ENCODE measurements at regions not wholly inside any gene's neighbourhood (a gene's known extent, or its start where the extent isn't known, plus 50 kb on each side); places are given as distances from the start of the nearest gene placed in this dataset.
"Not testable (repeated sequence)": the region's sequence is repeated elsewhere in the genome, so short reads cannot be mapped to it uniquely, and the experiment has no call there.

DNA sequence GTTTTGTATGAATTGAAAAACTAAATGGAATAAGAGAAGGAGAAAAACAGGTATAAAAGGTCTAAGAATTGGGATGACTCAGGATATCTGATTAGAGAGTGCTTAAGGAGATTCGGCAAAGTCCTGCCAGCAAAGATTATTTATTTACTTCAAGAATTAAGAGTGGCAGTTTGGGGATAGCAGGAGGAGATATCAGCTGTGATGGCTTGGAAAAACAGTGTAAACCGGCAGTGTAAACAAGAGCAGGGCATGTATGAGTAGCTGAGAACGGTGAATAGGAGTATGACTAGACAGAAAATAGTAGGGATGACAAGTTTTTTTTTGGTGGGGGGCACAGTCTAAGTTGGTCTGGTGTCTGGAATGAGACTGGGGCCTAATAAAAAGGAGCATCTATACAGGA is 231.9 kb upstream of the DUSP10 start:
- no CpG with 5 or more reads among the region's 3 CpGs for WGBS (ENCODE audit: insufficient coverage)
- not testable (repeated sequence) for H3K27me3 ChIP-seq (ENCODE audit: control insufficient read depth, insufficient read depth, low read length); H3K36me3 ChIP-seq (ENCODE audit: control insufficient read depth, insufficient read depth, low read length); H3K27ac ChIP-seq (ENCODE audit: low read depth, low read length); H3K4me3 ChIP-seq (ENCODE audit: low read depth, low read length); DNase-seq (ENCODE audit: low read depth in 4 of 6, low spot score in 6 of 6); H3K4me1 ChIP-seq (ENCODE audit: control insufficient read depth, insufficient read depth, low read length); H3K9me3 ChIP-seq (ENCODE audit: control insufficient read depth, insufficient read depth, low read length)

DNA sequence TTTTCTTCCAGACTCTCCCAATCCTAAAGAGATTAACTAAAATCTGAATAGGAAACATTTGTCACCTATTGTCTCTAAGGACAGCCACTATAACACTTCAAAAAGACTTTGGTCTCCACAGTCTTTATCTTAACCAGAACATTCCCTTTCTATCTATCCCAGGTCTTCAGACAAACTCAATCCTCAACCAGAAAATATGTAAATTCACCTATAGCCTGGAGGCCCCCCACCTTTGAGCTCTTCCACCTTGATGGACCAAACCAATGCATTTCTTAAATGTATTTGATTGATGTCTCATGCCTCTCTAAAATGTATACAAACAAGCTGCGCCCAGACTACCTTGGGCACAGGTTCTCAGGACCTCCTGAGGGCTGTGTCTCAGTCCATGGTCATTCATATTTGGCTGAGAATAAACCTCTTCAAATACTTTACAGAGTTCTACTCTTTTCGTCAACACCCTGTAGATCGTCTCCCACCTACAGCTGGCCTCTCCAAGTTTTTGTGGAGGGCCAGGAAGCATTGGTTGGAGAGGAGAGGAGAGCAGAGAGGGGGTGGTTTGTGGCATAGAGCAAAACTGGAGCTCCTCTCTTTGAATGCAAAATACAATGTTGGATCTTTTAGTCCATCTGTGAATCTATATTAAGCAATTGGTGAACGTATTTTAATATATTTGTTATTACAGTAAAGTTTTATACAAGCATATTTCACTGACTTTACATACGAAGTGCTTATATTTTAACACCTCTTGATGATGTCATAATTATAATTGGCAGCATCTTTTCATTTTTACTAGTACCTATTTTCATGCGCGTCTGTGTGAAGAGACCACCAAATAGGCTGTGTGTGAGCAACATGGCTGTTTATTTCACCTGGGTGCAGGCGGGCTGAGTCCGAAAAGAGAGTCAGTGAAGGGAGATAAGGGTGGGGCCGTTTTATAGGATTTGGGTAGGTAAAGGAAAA is 230.7 kb upstream of the DUSP10 start:
- Histone ChIP-seq H3K27ac (ENCODE audit: low read depth, low read length) (no peak overlapping the region), H3K9me3 (ENCODE audit: control insufficient read depth, insufficient read depth, low read length) (no peaks in the 10 kb centered on the region), H3K36me3 (ENCODE audit: control insufficient read depth, insufficient read depth, low read length) (no peaks in the 10 kb centered on the region), H3K27me3 (ENCODE audit: control insufficient read depth, insufficient read depth, low read length) (no peaks in the 10 kb centered on the region), H3K4me1 (ENCODE audit: control insufficient read depth, insufficient read depth, low read length) (no peaks in the 10 kb centered on the region), H3K4me3 (ENCODE audit: low read depth, low read length) (no peak overlapping the region)
- no peak for DNase-seq (ENCODE audit: low read depth in 4 of 6, low spot score in 6 of 6)
- WGBS (ENCODE audit: insufficient coverage): 60% methylated on average over 1 of the region's 10 CpGs

DNA sequence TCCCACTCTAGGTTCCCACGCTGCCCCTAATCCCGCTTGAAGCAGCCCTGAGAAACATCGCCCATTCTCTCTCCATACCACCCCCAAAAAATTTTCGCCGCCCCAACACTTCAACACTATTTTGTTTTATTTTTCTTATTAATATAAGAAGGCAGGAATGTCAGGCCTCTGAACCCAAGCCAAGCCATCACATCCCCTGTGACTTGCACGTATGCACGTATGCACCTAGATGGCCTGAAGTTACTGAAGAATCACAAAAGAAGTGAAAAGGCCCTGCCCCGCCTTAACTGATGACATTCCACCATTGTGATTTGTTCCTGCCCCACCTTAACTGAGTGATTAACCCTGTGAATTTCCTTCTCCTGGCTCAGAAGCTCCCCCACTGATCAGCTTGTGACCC is 229.1 kb upstream of the DUSP10 start:
- DNase-seq (ENCODE audit: low read depth in 4 of 6, low spot score in 6 of 6); H3K27me3 ChIP-seq (ENCODE audit: control insufficient read depth, insufficient read depth, low read length); H3K27ac ChIP-seq (ENCODE audit: low read depth, low read length); H3K4me3 ChIP-seq (ENCODE audit: low read depth, low read length); H3K36me3 ChIP-seq (ENCODE audit: control insufficient read depth, insufficient read depth, low read length); H3K4me1 ChIP-seq (ENCODE audit: control insufficient read depth, insufficient read depth, low read length); H3K9me3 ChIP-seq (ENCODE audit: control insufficient read depth, insufficient read depth, low read length): not testable (repeated sequence)
- WGBS (ENCODE audit: insufficient coverage): 70% methylated on average over 2 of the region's 8 CpGs

DNA sequence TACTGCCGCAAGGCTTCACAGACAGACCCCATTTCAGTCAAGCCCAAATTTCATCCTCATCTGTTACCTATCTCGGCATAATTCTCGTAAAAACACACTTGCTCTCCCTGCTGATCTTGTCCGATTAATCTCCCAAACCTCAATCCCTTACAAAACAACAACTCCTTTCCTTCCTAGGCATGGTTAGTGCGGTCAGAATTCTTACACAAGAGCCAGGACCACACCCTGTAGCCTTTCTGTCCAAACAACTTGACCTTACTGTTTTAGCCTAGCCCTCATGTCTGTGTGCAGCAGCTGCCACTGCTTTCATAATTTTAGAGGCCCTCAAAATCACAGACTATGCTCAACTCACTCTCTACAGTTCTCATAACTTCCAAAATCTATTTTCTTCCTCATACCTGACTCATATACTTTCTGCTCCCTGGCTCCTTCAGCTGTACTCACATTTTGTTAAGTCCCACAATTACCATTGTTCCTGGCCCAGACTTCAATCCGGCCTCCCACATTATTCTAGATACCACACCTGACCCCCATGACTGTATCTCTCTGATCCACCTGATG is 227.5 kb upstream of the DUSP10 start:
- WGBS (ENCODE audit: insufficient coverage): 94% methylated on average over 5 of the region's 6 CpGs

DNA sequence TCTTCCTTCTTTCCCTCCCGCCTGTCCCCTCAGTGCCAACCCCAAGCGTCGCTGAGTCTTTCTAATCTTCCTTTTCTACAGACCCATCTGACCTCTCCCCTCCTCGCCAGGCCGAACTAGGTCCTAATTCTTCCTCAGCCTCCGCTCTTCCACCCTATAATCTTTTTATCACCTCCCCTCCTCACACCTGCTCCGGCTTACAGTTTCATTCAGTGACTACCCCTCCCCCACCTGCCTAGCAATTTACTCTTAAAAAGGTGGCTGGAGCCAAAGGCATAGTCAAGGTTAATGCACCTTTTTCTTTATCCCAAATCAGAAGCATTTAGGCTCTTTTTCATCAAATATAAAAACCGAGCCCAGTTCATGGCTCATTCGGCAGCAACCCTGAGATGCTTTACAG is 225.6 kb upstream of the DUSP10 start:
- H3K4me1 ChIP-seq (ENCODE audit: control insufficient read depth, insufficient read depth, low read length); H3K4me3 ChIP-seq (ENCODE audit: low read depth, low read length); H3K27ac ChIP-seq (ENCODE audit: low read depth, low read length); DNase-seq (ENCODE audit: low read depth in 4 of 6, low spot score in 6 of 6); H3K9me3 ChIP-seq (ENCODE audit: control insufficient read depth, insufficient read depth, low read length); H3K36me3 ChIP-seq (ENCODE audit: control insufficient read depth, insufficient read depth, low read length); H3K27me3 ChIP-seq (ENCODE audit: control insufficient read depth, insufficient read depth, low read length): not testable (repeated sequence)
- 63% methylated on average over 4 of the region's 9 CpGs for WGBS (ENCODE audit: insufficient coverage)

More for the DNA sequence above, 227.5 kb upstream of the DUSP10 start:
- H3K9me3 ChIP-seq (ENCODE audit: control insufficient read depth, insufficient read depth, low read length); H3K4me1 ChIP-seq (ENCODE audit: control insufficient read depth, insufficient read depth, low read length); H3K27ac ChIP-seq (ENCODE audit: low read depth, low read length); DNase-seq (ENCODE audit: low read depth in 4 of 6, low spot score in 6 of 6); H3K27me3 ChIP-seq (ENCODE audit: control insufficient read depth, insufficient read depth, low read length); H3K4me3 ChIP-seq (ENCODE audit: low read depth, low read length); H3K36me3 ChIP-seq (ENCODE audit: control insufficient read depth, insufficient read depth, low read length): not testable (repeated sequence)

DNA sequence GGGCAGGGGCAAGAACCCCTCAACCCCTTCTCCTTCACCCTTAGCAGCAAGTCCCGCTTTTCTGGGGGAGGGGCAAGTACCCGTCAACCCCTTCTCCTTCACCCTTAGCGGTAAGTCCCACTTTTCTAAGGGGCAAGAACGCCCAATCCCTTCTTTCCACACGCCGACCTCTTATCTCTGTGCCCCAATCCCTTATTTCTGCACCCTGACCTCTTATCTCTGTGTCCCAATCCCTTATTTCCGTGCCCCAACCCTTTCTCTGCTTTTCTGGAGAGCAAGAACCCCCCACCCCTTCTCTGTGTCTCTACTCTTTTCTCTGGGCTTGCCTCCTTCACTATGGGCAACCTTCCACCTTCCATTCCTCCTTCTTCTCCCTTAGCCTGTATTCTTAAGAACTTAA is 225.0 kb upstream of the DUSP10 start:
- not testable (repeated sequence) for H3K27me3 ChIP-seq (ENCODE audit: control insufficient read depth, insufficient read depth, low read length); H3K36me3 ChIP-seq (ENCODE audit: control insufficient read depth, insufficient read depth, low read length); H3K4me3 ChIP-seq (ENCODE audit: low read depth, low read length); H3K27ac ChIP-seq (ENCODE audit: low read depth, low read length); H3K4me1 ChIP-seq (ENCODE audit: control insufficient read depth, insufficient read depth, low read length); DNase-seq (ENCODE audit: low read depth in 4 of 6, low spot score in 6 of 6); H3K9me3 ChIP-seq (ENCODE audit: control insufficient read depth, insufficient read depth, low read length)
- 96% methylated on average over 7 of the region's 7 CpGs for WGBS (ENCODE audit: insufficient coverage)

DNA sequence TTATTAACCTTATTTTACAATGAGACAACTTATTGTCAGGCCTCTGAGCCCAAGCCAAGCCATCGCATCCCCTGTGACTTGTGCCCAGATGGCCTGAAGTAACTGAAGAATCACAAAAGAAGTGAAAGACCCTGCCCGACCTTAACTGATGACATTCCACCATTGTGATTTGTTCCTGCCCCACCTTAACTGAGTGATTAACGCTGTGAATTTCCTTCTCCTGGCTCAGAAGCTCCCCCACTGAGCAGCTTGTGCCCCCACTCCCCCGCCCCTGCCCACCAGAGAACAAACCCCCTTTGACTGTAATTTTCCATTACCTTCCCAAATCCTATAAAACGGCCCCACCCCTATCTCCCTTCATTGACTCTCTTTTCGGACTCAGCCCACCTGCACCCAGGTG is 224.0 kb upstream of the DUSP10 start:
- H3K9me3 ChIP-seq (ENCODE audit: control insufficient read depth, insufficient read depth, low read length); DNase-seq (ENCODE audit: low read depth in 4 of 6, low spot score in 6 of 6); H3K4me1 ChIP-seq (ENCODE audit: control insufficient read depth, insufficient read depth, low read length); H3K27ac ChIP-seq (ENCODE audit: low read depth, low read length); H3K36me3 ChIP-seq (ENCODE audit: control insufficient read depth, insufficient read depth, low read length); H3K4me3 ChIP-seq (ENCODE audit: low read depth, low read length); H3K27me3 ChIP-seq (ENCODE audit: control insufficient read depth, insufficient read depth, low read length): not testable (repeated sequence)
- WGBS (ENCODE audit: insufficient coverage): 92% methylated on average over 5 of the region's 6 CpGs

DNA sequence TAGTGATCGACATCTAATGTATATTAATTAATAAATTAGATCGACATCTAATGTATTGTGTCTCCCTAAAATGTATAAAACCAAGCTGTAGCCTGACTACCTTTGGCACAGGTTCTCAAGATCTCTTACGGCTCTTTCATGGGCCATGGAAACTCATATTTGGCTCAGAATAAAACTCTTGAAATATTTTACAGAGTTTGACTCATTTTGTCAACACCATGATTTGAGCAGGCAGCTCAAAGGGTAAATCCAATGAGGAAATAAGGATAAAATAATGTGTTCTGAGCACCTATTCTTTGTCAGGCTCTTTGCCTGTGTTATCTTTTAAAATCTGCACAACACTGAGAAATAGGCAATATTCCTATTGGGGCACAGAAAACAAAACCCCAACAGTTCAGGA is 223.4 kb upstream of the DUSP10 start:
- Histone ChIP-seq H3K4me3 (ENCODE audit: low read depth, low read length) (no peak overlapping the region), H3K9me3 (ENCODE audit: control insufficient read depth, insufficient read depth, low read length) (no peaks in the 10 kb centered on the region), H3K27ac (ENCODE audit: low read depth, low read length) (no peak overlapping the region), H3K4me1 (ENCODE audit: control insufficient read depth, insufficient read depth, low read length) (no peaks in the 10 kb centered on the region), H3K27me3 (ENCODE audit: control insufficient read depth, insufficient read depth, low read length) (no peaks in the 10 kb centered on the region), H3K36me3 (ENCODE audit: control insufficient read depth, insufficient read depth, low read length) (no peaks in the 10 kb centered on the region)
- WGBS (ENCODE audit: insufficient coverage): no CpG with 5 or more reads among the region's 3 CpGs
- no peak for DNase-seq (ENCODE audit: low read depth in 4 of 6, low spot score in 6 of 6)

DNA sequence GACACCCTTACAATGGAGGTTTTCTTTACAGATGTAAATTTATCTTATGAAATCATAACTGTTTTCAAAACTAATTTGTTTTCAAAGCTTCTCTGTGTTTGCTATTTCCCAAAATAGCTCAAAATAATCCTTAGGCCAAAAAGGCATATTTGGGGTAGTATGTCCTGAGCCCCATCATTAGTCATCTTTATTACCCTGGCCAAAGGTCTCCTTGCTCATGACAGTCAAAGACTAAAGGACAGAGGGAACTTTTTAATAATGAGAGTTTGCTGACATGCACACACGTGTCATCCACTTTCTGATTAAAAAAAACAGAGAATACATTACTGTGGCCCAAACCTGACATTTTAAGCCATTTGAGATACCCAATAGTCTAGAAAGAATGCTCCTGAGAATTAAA is 221.9 kb upstream of the DUSP10 start:
- no peak for DNase-seq (ENCODE audit: low read depth in 4 of 6, low spot score in 6 of 6)
- WGBS (ENCODE audit: insufficient coverage): no CpG with 5 or more reads among the region's 1 CpG
- no peaks in the 10 kb centered on the region for H3K27me3 ChIP-seq (ENCODE audit: control insufficient read depth, insufficient read depth, low read length)
- no peaks in the 10 kb centered on the region for H3K36me3 ChIP-seq (ENCODE audit: control insufficient read depth, insufficient read depth, low read length)
- no peaks in the 10 kb centered on the region for H3K9me3 ChIP-seq (ENCODE audit: control insufficient read depth, insufficient read depth, low read length)
- H3K27ac ChIP-seq (ENCODE audit: low read depth, low read length): no peak overlapping the region
- H3K4me3 ChIP-seq (ENCODE audit: low read depth, low read length): no peak overlapping the region
- no peaks in the 10 kb centered on the region for H3K4me1 ChIP-seq (ENCODE audit: control insufficient read depth, insufficient read depth, low read length)

DNA sequence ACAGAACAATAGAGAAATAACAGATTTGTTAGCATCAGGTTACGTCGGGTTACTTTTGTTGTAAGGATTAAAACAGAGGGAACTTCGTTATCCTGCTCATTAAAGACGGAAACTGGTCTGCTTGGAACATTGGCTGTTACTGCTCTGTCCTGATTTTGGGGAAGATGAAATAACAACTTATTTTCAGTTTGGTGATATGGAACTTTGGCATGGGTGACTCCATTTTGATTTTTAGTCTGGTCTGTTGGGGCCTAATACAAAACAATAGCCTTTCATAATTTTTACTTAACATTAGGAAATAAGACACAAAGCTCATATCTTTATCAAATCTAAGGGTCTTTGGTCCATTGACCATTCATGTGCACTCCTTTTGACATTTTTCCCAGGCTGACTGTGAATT is 220.5 kb upstream of the DUSP10 start:
- Histone ChIP-seq H3K27ac (ENCODE audit: low read depth, low read length) (no peak overlapping the region), H3K4me3 (ENCODE audit: low read depth, low read length) (no peak overlapping the region), H3K4me1 (ENCODE audit: control insufficient read depth, insufficient read depth, low read length) (no peaks in the 10 kb centered on the region), H3K9me3 (ENCODE audit: control insufficient read depth, insufficient read depth, low read length) (no peaks in the 10 kb centered on the region), H3K27me3 (ENCODE audit: control insufficient read depth, insufficient read depth, low read length) (no peaks in the 10 kb centered on the region), H3K36me3 (ENCODE audit: control insufficient read depth, insufficient read depth, low read length) (no peaks in the 10 kb centered on the region)
- DNase-seq (ENCODE audit: low read depth in 4 of 6, low spot score in 6 of 6): no peak
- 95% methylated on average over 4 of the region's 4 CpGs for WGBS (ENCODE audit: insufficient coverage)

All from spinal cord (tissue), 9 donors.